KMS-11 (cell line): ENCODE measurements at regions not wholly inside any gene's neighbourhood (a gene's known extent, or its start where the extent isn't known, plus 50 kb on each side); places are given as distances from the start of the nearest gene placed in this dataset.

Experiments
- H2AFZ ChIP-seq: fragments of 200-600 bp; sonication (generic); 2 replicates; pipeline ENCODE4 v1.6.1; 2016; ENCODE audit warnings: antibody characterized with exemption, mixed run types, low read depth
- H3K27ac ChIP-seq: fragments of 200-600 bp; sonication (generic); 2 replicates; pipeline ENCODE4 v1.6.1; 2016; ENCODE audit warnings: mild to moderate bottlenecking, mixed run types
- H3K27me3 ChIP-seq: fragments of 200-600 bp; sonication (generic); 2 replicates; pipeline ENCODE4 v1.6.1; 2017; ENCODE audit warnings: mild to moderate bottlenecking, low read depth, mixed run types, moderate library complexity; ENCODE audit not compliant: insufficient read depth
- H3K36me3 ChIP-seq: fragments of 200-600 bp; sonication (generic); 2 replicates; pipeline ENCODE4 v1.6.1; 2017; ENCODE audit warnings: mild to moderate bottlenecking, mixed run types; ENCODE audit not compliant: insufficient read depth
- H3K4me1 ChIP-seq: fragments of 200-600 bp; sonication (generic); 2 replicates; pipeline ENCODE4 v1.6.1; 2016; ENCODE audit warnings: mild to moderate bottlenecking, low read depth, mixed run types; ENCODE audit not compliant: poor library complexity, severe bottlenecking
- H3K4me2 ChIP-seq: fragments of 200-600 bp; sonication (generic); 2 replicates; pipeline ENCODE4 v1.7.0; 2016; ENCODE audit warnings: mild to moderate bottlenecking, mixed run types
- H3K4me3 ChIP-seq: fragments of 200-600 bp; sonication (generic); IDR thresholded peaks from 2 replicates; pipeline ENCODE4 v1.6.1; 2017; ENCODE audit warnings: low read depth, low read length, mixed read lengths; ENCODE audit not compliant: insufficient read depth
- H3K79me2 ChIP-seq: fragments of 200-600 bp; sonication (generic); 2 replicates; pipeline ENCODE4 v1.6.1; 2016; ENCODE audit warnings: low read depth, mixed run types; ENCODE audit not compliant: insufficient read depth
- H3K9ac ChIP-seq: fragments of 200-600 bp; sonication (generic); 2 replicates; pipeline ENCODE4 v1.6.1; 2016; ENCODE audit warnings: mild to moderate bottlenecking, mixed run types
- H4K20me1 ChIP-seq: fragments of 200-600 bp; sonication (generic); 2 replicates; pipeline ENCODE4 v1.6.1; 2016; ENCODE audit warnings: mild to moderate bottlenecking, mixed run types; ENCODE audit not compliant: insufficient read depth
- TF ChIP-seq, protein P1 (sequence below): fragments of 200-600 bp; sonication (generic); conservative IDR thresholded peaks from 2 replicates; pipeline ENCODE4 v1.6.1; 2017; ENCODE audit warnings: low read depth, mild to moderate bottlenecking, antibody characterized with exemption, low read length, moderate library complexity, mixed read lengths

DNA sequence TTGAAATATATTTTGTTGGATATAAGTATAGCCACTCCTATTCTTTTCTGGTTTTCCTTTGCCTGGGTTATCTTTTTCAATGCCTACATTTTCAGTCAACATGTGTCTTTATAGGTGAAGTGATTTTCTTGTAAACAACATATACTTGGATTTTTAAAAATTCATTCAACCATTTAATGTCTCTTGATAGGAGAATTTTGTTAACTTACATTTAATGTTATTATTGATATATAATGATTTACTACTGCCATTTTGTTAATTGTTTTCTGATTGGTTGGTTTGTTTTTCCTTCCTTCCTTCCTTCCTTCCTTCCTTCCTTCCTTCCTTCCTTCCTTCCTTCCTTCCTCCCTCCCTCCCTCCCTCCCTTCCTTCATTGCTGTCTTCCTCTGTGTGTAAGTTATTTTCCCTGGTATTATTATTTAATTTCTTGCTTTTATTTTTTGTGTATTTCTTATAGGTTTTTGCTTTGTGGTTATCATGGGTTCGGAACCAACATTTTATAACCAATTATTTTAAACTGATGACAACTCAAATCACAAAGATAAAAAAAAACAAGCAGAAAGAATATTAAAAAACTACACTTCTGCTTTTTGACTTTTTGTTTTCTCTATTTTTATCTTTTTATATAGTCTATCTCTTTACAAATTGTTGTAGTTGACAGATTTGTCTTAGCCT is 330.1 kb upstream of the GRID2 start:
- Histone ChIP-seq H3K36me3 (no peaks in the 10 kb centered on the region), H3K4me3 (no peak overlapping the region), H4K20me1 (no peaks in the 10 kb centered on the region), H2AFZ (no peak overlapping the region), H3K27ac (no peak overlapping the region), H3K4me1 (no peaks in the 10 kb centered on the region), H3K79me2 (no peaks in the 10 kb centered on the region), H3K27me3 (no peaks in the 10 kb centered on the region), H3K4me2 (no peak overlapping the region), H3K9ac (no peak overlapping the region)
- TF ChIP-seq, protein P1, sequence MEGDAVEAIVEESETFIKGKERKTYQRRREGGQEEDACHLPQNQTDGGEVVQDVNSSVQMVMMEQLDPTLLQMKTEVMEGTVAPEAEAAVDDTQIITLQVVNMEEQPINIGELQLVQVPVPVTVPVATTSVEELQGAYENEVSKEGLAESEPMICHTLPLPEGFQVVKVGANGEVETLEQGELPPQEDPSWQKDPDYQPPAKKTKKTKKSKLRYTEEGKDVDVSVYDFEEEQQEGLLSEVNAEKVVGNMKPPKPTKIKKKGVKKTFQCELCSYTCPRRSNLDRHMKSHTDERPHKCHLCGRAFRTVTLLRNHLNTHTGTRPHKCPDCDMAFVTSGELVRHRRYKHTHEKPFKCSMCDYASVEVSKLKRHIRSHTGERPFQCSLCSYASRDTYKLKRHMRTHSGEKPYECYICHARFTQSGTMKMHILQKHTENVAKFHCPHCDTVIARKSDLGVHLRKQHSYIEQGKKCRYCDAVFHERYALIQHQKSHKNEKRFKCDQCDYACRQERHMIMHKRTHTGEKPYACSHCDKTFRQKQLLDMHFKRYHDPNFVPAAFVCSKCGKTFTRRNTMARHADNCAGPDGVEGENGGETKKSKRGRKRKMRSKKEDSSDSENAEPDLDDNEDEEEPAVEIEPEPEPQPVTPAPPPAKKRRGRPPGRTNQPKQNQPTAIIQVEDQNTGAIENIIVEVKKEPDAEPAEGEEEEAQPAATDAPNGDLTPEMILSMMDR = no peak

DNA sequence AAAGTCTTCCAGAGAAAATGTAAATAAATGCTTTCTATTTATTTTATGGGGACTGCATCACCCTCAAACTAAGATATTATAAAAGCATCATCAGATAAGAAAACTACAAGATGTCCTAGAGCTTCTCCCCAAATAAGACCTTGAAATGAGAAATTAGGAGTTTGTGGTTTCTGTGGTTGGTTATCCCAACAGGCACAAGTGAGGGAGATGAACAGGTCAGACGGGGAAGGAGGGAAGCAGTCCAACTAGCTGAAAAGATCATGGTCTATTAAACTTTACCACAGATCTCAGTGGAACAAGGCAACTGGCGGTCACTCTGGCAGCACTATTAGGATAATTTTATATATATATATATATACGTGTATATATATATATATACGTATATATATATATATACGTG is 319.3 kb upstream of the GRID2 start:
- Histone ChIP-seq H3K27ac (no peak overlapping the region), H3K4me3 (no peak overlapping the region), H3K9ac (no peak overlapping the region), H3K4me2 (no peak overlapping the region), H3K27me3 (no peaks in the 10 kb centered on the region), H3K36me3 (no peaks in the 10 kb centered on the region), H2AFZ (no peak overlapping the region), H3K79me2 (no peaks in the 10 kb centered on the region), H3K4me1 (no peaks in the 10 kb centered on the region), H4K20me1 (no peaks in the 10 kb centered on the region)
- TF ChIP-seq, protein P1 = no peak

DNA sequence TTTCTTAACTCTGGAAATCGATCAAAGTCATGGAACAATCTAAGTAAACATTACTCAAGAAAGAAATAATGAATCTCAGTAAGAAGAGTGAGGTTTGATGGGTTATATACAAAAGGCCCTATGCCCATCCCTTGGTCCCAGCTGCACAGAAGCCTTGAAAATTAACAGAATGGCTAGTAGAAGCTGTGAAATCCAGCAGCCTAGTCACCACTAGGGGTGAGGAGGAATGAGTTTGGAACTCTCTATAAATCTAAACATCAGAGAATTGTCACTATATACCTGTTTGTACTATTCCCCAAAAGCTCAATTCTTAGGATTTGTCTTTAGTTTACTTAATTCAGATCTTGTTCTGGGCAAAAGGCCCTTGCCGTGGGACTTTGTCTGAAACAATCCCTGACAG is 313.9 kb upstream of the GRID2 start:
- Histone ChIP-seq H3K36me3 (no peaks in the 10 kb centered on the region), H3K4me1 (no peaks in the 10 kb centered on the region), H3K4me3 (no peak overlapping the region), H4K20me1 (no peaks in the 10 kb centered on the region), H3K4me2 (no peak overlapping the region), H2AFZ (no peak overlapping the region), H3K27ac (no peak overlapping the region), H3K9ac (no peak overlapping the region), H3K27me3 (no peaks in the 10 kb centered on the region), H3K79me2 (no peaks in the 10 kb centered on the region)
- TF ChIP-seq, protein P1 = no peak

DNA sequence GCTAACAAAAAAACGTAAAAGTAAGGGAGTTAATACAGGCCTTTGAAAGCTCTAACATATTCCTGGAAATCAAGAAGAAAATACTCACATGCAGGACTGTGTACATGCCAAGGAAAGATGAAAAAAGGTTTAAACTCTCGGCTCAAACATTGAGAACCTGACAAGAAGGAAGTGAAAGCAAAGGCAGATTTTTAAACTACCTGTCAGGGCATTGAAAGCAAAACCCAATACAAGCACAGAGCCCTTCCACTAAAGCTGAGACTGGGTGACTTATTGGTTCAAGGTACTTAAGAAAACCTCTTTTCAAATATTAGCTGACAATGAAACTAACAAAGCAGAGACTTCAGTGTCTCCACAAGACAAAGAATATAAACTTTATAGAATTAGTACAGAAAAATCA is 313.0 kb upstream of the GRID2 start:
- Histone ChIP-seq H3K4me1 (no peaks in the 10 kb centered on the region), H3K36me3 (no peaks in the 10 kb centered on the region), H2AFZ (no peak overlapping the region), H3K79me2 (no peaks in the 10 kb centered on the region), H3K4me2 (no peak overlapping the region), H3K27me3 (no peaks in the 10 kb centered on the region), H3K27ac (no peak overlapping the region), H3K9ac (no peak overlapping the region), H3K4me3 (no peak overlapping the region), H4K20me1 (no peaks in the 10 kb centered on the region)
- TF ChIP-seq, protein P1 = no peak
